Lung (tissue), 11 donors: ENCODE measurements at regions not wholly inside any gene's neighbourhood (a gene's known extent, or its start where the extent isn't known, plus 50 kb on each side); places are given as distances from the start of the nearest gene placed in this dataset.
A peak's percentile ranks its signal among the peaks of the same experiment; 100 is the strongest.

ENCODE experiments used
- ATAC-seq: fragments of 200-7000 bp; cut with Tn5 transposase; one replicate; pipeline ENCODE4 v1.9.1; 2020; ENCODE audit warnings: moderate number of reproducible peaks; ENCODE audit not compliant: insufficient read depth, low FRiP score
- DNase-seq, 3 donors: peaks; one replicate each; pipeline ENCODE4 v3.0.0-alpha.2; 2013 to 2017
- H3K27ac ChIP-seq, 2 donors: one replicate each; pipeline ENCODE4 v1.5.1; 2013; ENCODE audit warnings: mild to moderate bottlenecking in 2 of 2, moderate library complexity in 2 of 2, control low read depth in 1 of 2, inconsistent platforms in 1 of 2, low read depth in 1 of 2, low read length in 1 of 2
- H3K27me3 ChIP-seq, 3 donors: one replicate each; pipeline ENCODE4 v1.5.1; 2013; ENCODE audit warnings: low read length in 2 of 3; ENCODE audit not compliant: control insufficient read depth in 3 of 3, insufficient read depth in 3 of 3
- H3K36me3 ChIP-seq, 4 donors: one replicate each; pipeline ENCODE4 v1.5.1; 2013; ENCODE audit warnings: low read length in 4 of 4, mild to moderate bottlenecking in 1 of 4, moderate library complexity in 1 of 4; ENCODE audit not compliant: control insufficient read depth in 4 of 4, insufficient read depth in 4 of 4
- H3K4me1 ChIP-seq, 5 donors: one replicate each; pipeline ENCODE4 v1.5.1; 2013; ENCODE audit warnings: low read length in 5 of 5, mild to moderate bottlenecking in 2 of 5, moderate library complexity in 1 of 5; ENCODE audit not compliant: control insufficient read depth in 5 of 5, insufficient read depth in 5 of 5
- H3K4me3 ChIP-seq: one replicate; pipeline ENCODE4 v1.5.1; 2013; ENCODE audit warnings: mild to moderate bottlenecking, control low read depth, moderate library complexity
- H3K9ac ChIP-seq, 2 donors: one replicate each; pipeline ENCODE4 v1.5.1; 2013; ENCODE audit warnings: low read length in 2 of 2, control low read depth in 1 of 2; ENCODE audit not compliant: insufficient read depth in 1 of 2
- H3K9me3 ChIP-seq, 4 donors: one replicate each; pipeline ENCODE4 v1.5.1; 2013; ENCODE audit warnings: low read length in 3 of 4, mild to moderate bottlenecking in 1 of 4, moderate library complexity in 1 of 4; ENCODE audit not compliant: control insufficient read depth in 4 of 4, insufficient read depth in 3 of 4
- WGBS, 2 donors: extraction: QIAGEN DNeasy Blood & Tissue Kit; methylation state at CpG; one replicate each; pipeline ENCODE4 v1.1.7; 2013; 5-methylcytosine and 5-hydroxymethylcytosine counted together
- TF ChIP-seq, protein P1 (sequence below): IDR thresholded peaks from 2 replicates; pipeline ENCODE4 v1.5.1; 2012; ENCODE audit warnings: mild to moderate bottlenecking; ENCODE audit errors: control extremely low read depth, extremely low read depth
- donor health status: control.
- donor health status: control.
- donor health status: Bipolar disorder and iron deficiency.
- donor health status: healthy.
- donor health status: DM: yes; HTN: yes; CAD: no.

GRCh38 chr1:219993554-219994433 is 52.5 kb downstream of the EPRS1 start:
- peak in 1 of 3 donors; percentile 12 for DNase-seq
- Histone ChIP-seq H3K9ac (no peak overlapping the region), H3K4me3 (no peak overlapping the region), H3K36me3 (peaks cover 7 to 27% (median 15%) of the 10 kb centered on the region in 4 donors), H3K9me3 (no peaks in the 10 kb centered on the region), H3K27me3 (no peaks in the 10 kb centered on the region), H3K4me1 (no peaks in the 10 kb centered on the region), H3K27ac (no peak overlapping the region)
- WGBS, 2 donors = 67 to 84% methylated on average over 9 of the region's 9 CpGs
- TF ChIP-seq, protein P1, sequence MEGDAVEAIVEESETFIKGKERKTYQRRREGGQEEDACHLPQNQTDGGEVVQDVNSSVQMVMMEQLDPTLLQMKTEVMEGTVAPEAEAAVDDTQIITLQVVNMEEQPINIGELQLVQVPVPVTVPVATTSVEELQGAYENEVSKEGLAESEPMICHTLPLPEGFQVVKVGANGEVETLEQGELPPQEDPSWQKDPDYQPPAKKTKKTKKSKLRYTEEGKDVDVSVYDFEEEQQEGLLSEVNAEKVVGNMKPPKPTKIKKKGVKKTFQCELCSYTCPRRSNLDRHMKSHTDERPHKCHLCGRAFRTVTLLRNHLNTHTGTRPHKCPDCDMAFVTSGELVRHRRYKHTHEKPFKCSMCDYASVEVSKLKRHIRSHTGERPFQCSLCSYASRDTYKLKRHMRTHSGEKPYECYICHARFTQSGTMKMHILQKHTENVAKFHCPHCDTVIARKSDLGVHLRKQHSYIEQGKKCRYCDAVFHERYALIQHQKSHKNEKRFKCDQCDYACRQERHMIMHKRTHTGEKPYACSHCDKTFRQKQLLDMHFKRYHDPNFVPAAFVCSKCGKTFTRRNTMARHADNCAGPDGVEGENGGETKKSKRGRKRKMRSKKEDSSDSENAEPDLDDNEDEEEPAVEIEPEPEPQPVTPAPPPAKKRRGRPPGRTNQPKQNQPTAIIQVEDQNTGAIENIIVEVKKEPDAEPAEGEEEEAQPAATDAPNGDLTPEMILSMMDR = no peak
- ATAC-seq = no peak

GRCh38 chr1:219991919-219992318 is 54.4 kb downstream of the EPRS1 start:
- Histone ChIP-seq H3K36me3 (peaks cover 7 to 37% (median 17%) of the 10 kb centered on the region in 4 donors), H3K9ac (no peak overlapping the region), H3K4me1 (no peaks in the 10 kb centered on the region), H3K27me3 (no peaks in the 10 kb centered on the region), H3K9me3 (no peaks in the 10 kb centered on the region), H3K4me3 (no peak overlapping the region), H3K27ac (no peak overlapping the region)
- ATAC-seq = no peak
- DNase-seq = no peak
- TF ChIP-seq, protein P1 = no peak
- WGBS, 2 donors = 93% methylated on average over 2 of the region's 2 CpGs

- Histone ChIP-seq H3K27me3 (no peaks in the 10 kb centered on the region), H3K9me3 (no peaks in the 10 kb centered on the region), H3K36me3 (peaks cover 7 to 36% (median 16%) of the 10 kb centered on the region in 4 donors), H3K4me3 (no peak overlapping the region), H3K27ac (no peak overlapping the region), H3K9ac (no peak overlapping the region), H3K4me1 (no peaks in the 10 kb centered on the region)
- DNase-seq (no peak), ATAC-seq (no peak)
- 56 to 72% methylated on average over 3 of the region's 3 CpGs for WGBS, 2 donors
- TF ChIP-seq, protein P1 = no peak
Measured at GRCh38 chr1:219991511-219991810, 54.8 kb downstream of the EPRS1 start.
